HG02623 (cell line): ENCODE measurements at regions not wholly inside any gene's neighbourhood (a gene's known extent, or its start where the extent isn't known, plus 50 kb on each side); places are given as distances from the start of the nearest gene placed in this dataset.
A peak's percentile ranks its signal among the peaks of the same experiment; 100 is the strongest.
"Not testable (repeated sequence)": the region's sequence is repeated elsewhere in the genome, so short reads cannot be mapped to it uniquely, and the experiment has no call there.

ENCODE experiments used
- ATAC-seq: cut with Tn5 transposase; IDR thresholded peaks from one replicate; pipeline ENCODE4 v1.9.1; 2021; ENCODE audit warnings: moderate library complexity; ENCODE audit not compliant: unreplicated experiment

DNA sequence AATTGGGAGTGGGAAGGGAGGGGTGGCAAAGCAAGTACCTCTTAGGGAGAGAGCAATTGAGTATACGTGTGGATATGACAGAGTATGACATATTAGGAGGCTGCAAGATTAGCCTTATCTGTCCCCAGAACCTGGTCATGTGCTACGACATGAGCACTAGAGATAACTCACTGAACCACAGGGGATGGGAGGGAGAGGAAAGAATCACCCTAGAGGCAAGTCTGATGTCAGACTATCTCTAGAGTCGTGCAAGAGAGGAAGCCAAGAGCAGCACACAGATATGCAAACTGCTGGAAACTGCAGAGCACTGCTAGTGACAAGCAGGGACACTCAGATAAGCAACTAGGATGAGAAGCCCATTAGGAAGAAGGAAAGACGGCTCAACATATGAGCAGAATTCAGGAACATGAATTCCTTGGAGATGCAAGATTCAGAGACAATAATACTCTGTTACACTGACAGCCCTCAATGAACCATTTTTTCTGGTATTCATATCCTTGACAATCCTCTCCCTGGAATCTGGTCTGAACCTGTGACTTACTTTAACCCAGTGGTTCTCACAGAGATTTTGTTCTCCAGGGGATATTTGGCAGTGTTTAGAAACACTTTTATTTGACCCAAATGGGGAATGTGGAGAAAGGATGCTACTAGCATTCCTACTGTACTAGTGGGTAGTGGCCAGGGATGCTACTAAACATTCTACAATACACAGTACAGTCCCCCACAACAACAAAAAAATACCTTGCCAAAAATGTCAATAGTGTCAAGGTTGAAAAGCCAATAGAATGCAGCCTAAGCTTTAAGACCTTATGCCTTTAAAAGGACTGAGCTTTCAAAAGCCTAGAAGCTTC is 84.0 kb upstream of the BMP2K start:
- peak; percentile 89 for ATAC-seq

DNA sequence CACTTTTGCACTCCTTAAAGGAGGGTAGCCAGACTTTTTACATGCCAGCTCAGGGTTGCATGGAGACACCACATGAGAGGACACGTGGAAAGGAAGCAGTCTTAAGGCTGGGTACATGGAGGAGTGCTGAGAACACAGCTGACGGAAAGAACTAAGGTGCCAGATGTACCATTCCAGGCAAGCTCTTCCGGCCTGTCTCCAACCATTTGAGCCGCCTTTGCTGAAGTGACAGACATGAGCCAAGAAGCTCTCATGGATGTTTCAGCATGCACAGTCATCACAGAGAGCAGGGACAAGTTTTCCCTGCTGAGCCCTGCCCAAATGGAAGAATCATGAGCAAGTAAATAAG is 83.4 kb upstream of the BMP2K start:
- ATAC-seq, result no peak

DNA sequence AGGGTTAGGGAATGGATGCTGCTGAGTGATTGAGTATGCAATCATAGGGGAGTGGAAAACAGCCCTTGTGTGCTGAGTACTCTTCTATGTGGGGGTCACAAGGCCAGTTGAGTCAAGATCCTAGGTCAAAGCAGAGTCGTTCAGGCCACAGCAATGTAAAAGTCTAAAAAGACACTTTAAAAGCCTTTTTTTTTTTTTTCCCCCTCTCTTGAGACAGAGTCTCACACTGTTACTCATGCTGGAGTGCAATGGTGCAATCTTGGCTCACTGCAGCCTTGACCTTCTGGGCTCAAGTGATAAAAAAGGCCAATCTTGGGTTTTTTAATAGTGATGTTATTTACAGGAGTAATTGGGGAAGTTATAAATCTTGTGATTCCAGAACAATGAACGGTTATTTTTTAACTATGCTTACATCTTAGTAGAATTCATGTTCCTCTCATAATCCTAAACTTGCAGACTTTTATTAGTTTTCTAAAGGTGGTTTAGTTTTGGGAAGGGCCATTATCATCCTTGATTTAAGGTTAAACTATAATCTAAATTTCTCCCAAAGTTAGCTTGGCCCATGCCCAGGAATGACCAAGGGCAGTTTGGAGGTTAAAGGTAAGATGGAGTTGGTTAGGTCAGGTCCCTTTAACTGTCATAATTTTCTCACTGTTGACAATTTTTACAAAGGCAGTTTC is 82.2 kb upstream of the BMP2K start:
- no peak for ATAC-seq

DNA sequence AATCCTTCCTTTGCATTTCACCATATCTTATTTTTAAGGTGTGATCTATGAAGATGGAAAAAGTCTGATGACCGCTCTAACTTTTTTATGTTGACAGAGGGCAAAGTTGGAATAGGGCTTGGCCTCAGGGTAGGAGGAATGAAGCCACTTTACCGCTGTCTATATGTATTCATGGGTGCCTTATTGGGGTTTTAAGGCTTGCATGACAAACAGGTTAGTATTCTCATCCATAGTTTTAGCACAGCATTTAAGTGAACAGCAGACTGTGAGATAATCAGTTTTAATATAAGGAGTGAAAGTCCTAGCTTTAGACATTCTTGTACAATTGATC is 81.7 kb upstream of the BMP2K start:
- ATAC-seq, result no peak

DNA sequence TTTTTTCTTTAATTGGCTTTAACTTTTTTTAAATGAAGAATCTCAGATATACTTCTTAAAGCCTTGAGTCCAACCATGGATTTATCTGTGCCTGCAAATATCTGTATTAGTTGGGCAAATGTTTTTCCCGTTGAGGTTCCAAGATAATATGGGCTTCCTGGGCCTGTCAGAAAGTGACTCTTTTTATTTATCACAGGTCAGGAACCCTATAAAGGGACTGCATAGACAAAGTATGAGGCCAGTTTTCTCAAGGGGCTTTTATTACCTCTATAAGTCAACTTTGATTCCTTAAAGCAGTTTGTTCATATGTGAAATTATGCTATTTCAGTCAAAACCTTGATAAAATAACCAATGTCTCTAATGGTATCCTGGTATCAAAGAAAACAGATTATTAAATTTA is 80.2 kb upstream of the BMP2K start:
- no peak for ATAC-seq

DNA sequence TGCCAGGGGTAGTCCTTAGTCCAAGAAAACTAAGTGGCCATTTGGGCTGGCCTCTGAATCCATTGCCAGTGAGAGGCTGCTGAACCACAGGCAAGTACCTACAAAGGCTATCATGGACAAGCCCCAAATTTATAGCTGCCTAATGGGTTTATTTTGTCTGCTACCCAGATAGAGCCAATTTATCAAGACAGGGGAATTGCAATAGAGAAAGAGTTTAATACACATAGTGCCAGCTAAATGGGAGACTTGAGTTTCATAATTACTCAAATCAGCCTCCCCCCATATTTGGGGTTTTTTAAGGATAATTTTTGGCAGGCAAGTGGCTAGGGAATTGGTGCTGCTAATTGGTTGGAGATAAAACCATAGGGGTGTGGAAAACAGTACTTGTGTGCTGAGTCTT is 73.1 kb upstream of the BMP2K start:
- no peak for ATAC-seq

DNA sequence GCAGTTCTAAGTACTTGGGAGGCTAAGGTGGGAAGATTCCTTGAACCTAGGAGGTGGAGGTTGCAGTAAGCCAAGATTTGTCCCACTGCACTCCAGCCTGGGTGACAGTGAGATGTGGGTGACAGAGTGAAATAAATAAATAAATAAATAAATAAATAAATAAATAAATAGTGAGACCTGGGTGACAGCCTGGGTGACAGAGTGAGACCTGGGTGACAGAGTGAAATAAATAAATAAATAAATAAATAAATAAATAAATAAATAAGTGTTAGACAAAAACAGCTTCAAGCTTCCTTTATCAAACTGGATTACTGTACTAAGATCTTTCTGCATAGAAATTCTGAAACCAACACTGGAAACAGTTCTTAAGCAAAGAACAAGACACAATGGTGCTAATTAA is 71.8 kb upstream of the BMP2K start:
- no peak for ATAC-seq

DNA sequence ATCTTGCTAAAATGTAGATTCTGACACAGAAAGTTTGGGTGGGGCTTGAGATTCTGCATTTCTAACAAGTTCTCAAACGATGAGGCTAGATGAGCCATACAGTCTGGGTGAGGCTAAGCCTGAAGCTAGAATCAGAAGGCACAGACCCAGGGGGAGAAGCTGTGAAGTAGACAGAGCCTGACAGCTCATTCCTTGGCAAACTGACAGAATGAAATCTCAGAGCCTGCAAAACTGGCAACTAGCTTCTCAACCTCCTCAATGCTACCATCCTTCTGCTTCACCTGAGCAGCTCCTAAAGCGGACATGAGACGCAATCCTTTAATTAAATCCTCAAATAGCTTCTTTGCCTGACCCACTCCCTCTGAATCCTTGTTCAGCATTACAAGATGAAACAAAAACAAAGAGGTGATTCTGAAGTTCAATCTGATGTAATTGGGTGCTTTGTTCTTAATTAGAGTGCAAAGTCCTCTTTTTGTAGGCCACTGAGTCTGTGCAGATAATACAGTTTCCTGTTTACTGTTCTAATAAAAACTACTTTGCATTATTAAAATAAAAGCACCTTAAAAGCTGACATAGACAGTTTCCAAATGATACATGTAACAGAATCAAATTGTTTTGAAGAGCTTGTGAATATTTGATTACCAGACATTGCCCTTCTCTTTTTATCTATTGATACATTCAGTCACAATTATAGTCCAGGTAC is 71.0 kb upstream of the BMP2K start:
- no peak for ATAC-seq

DNA sequence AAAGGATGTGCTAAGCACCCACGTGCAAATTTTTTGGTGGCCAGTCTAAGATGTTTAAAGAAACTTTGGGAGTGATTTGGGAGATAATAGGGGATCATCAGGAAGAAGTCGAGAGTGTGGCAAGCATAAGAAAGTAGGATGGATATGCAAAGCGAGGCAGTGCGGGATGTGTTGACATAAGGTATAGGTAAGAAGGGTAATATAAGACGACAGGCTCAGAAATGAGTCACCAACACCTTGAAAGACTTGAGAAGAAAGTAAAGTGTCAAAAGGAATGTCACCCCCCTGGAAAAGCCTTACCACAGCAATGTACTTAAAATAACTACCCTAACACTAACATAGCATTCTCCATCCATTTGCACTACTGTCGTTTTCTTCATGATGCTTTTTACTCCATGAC is 69.8 kb upstream of the BMP2K start:
- no peak for ATAC-seq

DNA sequence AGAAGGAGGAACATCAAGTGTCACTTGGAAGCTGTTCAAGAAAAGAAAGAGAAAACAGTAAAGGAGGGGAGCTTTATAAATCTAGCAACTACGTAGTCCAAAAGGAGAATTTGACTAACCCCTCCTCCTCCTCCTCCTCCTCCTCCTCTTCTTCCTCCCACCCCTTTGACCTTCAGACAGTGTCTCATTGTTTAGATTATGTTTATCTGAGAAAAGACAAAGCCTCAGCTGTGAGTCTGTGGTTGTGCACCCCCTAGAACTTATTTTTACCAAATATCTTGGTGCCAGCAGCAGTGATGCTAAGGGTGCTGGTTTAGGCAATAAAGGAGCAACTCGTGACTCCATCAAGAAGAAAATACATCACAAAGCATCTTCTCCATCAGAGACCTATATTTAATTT is 68.9 kb upstream of the BMP2K start:
- ATAC-seq, result peak; percentile 54

DNA sequence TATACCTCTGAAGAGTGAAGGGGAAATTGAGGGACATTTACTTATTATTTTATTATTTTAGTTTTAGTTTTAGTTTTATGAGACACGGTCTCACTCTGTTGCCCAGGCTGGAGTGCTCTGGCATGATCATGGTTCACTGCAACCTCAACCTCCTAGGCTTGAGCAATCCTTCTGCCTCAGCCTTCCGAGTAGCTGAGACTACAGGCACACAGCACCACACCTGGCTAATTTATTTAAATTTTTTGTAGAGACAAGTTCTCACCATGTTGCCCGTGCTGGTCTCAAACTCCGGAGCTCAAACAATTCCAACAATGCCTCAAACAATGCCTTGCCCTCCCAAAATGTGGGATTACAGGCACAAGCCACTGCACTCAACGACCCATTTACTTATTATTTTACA is 68.4 kb upstream of the BMP2K start:
- ATAC-seq, result peak; percentile 47

DNA sequence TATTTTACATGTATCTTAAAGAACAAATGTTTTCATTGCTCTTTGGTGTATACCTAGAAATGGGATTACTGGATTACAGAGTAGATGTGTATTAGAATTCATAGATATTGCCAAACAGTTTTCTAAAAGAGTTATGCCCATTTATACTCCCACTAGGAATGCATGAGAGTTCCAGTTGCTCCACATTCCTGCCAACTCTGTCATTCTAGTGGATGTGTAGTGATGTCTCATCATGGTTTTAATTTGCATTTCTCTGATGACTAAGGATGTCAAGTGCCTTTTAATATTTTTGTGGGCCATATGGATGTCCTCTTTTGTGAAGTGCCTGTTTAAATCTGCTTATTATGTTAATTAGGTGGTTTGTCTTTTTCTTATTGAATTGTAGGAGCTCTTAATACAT is 65.6 kb upstream of the BMP2K start:
- no peak for ATAC-seq

DNA sequence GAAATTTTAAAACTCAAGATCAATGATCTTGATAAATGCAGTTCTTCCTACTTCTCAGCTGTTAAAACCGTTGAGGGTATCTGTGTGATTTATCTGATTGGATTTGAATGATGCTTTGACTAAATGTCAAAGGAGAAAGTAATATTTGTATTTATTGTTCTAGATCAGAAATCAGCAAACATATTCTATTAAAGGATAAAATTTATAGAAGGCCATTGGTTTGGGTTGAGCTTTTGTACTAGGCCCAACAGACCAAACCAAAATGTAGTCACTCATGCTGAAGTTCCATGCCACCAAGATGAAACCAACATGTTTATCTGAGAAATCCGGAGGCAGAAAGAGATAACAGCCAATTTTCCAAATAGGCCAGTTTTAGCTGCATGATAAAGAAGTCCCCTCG is 64.5 kb upstream of the BMP2K start:
- ATAC-seq, result no peak

DNA sequence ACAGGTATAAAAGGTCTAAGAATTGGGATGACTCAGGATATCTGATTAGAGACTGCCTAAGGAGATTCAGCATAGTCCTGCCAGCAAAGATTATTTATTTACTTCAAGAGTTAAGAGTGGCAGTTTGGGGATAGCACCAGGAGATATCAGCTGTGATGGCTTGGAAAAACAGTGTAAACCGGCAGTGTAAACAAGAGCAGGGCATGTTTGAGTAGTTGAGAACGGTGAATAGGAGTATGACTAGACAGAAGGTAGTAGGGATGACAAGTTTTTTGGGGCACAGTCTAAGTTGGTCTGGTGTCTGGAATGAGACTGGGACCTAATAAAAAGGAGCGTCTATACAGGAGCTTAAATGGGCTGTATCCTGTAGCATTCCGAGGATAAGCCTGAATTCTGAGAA is 61.6 kb upstream of the BMP2K start:
- not testable (repeated sequence) for ATAC-seq

DNA sequence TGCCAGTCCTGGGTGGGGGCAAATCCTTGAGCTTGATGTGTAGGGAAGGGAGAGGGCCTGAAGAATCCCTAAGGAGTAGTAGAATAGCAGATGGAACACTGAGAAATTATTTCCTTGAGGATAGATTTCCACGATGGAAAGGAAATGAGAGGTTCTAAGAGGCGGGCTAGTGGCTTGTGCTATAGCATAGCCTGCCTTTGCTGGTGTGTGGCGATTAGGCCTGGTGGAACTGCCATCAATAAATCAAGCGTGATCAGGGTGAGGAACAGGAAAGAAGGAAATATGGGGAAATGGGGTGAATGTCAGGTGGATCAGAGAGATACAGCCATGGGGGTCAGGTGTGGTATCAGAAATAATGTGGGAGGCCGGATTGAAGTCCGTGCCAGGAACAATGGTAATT is 60.8 kb upstream of the BMP2K start:
- ATAC-seq, result not testable (repeated sequence)

DNA sequence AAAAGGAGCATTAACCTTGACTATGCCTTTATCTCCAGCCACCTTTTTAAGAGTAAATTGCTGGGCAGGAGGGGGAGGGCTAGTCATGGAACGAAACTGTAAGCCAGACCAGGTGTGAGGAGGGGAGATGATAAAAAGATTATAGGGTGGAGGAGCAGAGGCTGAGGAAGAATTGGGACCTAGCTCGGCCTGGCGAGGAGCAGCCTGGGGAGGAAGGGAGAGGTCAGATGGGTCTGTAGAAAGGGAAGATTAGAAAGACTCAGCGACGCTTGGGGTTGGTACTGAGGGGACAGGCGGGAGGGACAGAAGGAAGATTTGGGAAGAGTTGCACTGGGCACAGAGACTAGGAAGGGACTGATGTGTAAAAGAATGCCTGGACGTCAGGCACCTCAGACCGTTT is 58.4 kb upstream of the BMP2K start:
- ATAC-seq, result not testable (repeated sequence)

DNA sequence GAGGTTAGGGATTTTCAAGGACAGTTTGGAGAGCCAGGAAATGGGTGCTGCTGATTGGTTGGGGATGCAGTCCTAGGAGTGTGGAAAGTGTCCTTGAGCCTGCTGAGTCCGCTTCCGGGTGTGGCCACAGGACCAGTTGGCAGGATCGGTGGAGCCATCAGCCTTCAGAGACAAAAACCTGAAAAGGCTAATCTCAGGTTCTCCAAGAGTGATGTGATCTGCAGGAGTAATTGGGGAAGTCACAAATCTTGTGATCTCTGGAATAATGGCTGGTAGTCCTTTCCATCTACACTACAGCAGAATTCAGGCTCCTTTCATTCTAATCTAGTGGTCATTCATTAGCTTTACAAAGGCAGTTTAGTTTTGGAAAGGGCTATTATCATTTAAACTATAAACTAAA is 55.9 kb upstream of the BMP2K start:
- ATAC-seq, result no peak

DNA sequence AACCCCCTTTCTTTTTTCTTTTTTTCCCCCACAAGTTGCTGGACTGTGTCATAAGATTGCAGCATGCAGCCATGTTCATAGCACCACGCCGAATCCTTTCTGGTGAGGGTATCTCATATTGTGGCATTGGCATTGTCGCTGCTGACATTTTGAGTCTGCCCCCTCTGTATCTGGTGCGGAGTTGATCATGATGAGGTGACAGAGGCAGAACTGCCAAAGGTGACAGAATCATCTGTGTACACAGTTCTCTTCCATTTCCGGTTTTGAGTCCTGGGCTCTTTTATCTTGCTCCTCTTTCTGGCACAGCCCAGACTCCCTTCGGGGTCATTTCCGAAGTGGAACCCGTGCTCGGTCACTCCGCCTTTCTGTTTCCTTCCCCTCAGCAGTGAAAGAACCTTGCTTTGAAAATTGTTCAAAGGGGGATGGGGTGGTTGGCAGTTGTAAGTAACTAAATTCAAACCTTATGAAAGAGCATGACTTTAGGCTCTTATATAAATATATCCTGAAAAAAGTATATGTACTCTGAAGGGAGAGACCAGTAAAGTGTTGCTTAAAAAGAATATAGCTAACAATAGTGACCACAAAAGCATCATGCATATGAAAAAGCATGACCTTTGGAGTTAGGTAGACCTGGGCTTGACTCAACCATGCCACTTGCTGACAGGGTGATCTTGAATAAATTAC is 55.0 kb upstream of the BMP2K start:
- ATAC-seq, result peak; percentile 86

DNA sequence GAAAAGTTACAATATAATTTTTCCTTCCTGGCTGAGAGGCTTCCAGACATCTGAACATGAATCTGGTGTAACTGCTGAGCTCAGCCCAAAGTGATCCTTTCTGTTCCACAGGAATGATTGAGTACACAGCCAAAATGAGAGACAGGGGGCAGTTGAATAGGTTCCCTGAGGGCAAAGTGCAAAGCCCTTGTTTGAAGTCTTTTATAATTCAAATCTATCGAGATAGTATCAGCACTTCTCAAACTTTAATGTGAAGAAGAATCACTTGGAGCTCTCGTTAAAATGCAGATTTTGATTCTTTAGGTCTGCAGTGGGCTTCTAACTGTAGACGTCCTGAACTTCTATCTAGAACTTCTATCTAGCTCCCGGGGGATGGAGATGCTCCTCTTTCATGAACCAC is 54.4 kb upstream of the BMP2K start:
- no peak for ATAC-seq

DNA sequence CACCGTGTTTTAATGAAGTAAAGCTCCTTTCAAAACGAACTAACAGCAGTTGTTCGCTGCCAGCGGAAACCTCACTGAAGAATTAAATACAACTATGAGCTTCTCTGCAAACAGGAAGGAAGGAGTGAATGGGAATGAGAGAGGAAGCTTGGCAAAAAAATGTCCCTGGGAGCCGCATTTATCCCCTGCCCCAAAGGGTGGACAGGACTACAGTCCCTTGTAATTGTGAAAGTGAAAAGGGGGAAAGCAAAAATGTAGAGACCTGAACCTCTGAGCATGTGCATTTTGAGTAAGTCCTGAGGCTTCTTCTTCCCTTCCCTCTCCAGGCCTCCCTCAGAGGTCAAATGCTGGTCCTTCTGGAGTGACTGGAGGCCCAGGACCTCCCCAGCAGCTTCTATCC is 53.8 kb upstream of the BMP2K start:
- no peak for ATAC-seq

DNA sequence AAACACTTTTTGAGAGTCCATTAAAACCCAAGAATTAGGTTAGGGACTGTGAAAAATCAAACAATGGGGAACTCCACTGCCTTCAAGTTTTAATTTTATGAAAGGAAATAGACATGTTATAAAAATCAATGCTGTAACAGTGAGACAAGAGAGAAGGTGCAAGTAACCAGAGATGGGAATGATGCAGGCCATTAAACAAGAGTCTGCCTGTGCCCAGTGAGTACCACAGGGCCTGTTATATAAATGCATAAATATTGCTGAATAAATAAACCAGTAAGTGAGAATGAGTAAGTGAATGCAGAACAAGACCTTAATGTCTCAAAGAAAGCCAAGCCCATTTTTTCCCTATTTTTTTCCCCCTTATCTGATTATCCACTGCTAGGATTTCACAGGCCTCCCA is 53.3 kb upstream of the BMP2K start:
- no peak for ATAC-seq
